GM18498 (cell line): ENCODE measurements at regions not wholly inside any gene's neighbourhood (a gene's known extent, or its start where the extent isn't known, plus 50 kb on each side); places are given as distances from the start of the nearest gene placed in this dataset.
"Not testable (repeated sequence)": the region's sequence is repeated elsewhere in the genome, so short reads cannot be mapped to it uniquely, and the experiment has no call there.

Experiments
- ATAC-seq: cut with Tn5 transposase; IDR thresholded peaks from one replicate; pipeline ENCODE4 v1.9.1; 2021; ENCODE audit warnings: mild to moderate bottlenecking, moderate library complexity; ENCODE audit not compliant: unreplicated experiment

GRCh38 chr13:85141401-85141800 is 657.8 kb downstream of the SLITRK6 start:
- ATAC-seq = no peak

DNA sequence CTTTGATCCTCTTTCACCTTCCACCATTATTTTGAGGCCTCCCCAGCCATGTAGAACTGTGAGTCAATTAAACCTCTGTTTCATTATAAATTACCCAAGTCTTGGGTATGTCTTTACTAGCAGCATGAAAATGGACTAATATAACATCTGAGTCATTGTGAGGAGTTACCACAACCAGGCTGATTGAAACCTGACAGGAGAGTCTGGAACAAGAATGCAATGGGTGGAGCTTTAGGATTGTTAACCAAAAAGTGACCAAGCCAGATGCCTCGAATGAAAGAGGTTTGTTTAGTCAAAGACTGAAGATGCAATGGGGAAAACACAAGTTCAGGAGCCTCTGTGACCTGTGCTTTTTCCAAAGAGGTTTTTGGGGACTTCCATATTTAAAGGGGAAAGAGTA is 659.0 kb downstream of the SLITRK6 start:
- ATAC-seq = no peak

DNA sequence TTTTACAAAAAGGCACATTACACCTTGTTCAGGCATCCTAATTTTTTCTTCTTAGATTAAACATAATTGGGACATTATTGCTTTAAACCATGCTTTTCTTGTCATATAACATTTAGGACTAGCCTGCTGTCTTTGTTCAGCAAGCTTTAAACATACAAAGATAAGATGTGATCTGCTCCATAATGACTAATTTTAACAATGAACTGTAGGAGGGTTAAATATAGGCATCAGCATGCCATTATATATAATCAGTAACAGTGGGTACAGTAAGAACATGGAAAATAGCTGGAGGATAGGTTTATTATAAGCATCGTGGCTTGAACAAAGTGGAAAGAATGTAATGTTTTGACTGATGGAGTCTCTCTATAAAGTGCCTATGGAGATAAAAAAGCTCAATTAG is 661.7 kb downstream of the SLITRK6 start:
- ATAC-seq = no peak

GRCh38 chr13:85132986-85133385 is 666.2 kb downstream of the SLITRK6 start:
- ATAC-seq = no peak

DNA sequence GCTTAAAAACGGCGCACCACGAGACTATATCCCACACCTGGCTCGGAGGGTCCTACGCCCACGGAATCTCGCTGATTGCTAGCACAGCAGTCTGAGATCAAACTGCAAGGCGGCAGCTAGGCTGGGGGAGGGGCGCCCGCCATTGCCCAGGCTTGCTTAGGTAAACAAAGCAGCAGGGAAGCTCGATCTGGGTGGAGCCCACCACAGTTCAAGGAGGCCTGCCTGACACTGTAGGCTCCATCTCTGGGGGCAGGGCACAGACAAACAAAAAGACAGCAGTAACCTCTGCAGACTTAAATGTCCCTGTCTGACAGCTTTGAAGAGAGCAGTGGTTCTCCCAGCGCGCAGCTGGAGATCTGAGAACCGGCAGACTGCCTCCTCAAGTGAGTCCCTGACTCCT is 675.7 kb downstream of the SLITRK6 start:
- ATAC-seq = not testable (repeated sequence)

DNA sequence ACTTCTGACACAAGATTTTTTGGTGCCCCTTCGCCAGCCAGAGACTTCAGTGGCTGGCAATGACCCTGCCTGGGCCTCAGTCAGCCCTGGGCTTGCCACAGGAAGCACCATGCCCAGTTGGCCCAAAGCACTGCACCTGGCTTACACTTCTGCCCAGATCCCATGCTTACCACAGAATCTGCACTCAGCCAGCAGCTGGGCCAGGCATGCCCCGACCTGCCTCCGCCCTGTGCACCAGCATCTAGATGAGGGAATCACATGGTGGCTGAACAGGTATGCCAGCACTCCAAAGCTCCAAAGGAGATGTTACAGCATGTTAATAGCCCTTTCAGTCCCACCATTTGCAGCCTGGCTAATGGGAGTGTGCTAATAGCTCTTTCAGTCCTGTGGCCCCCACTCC is 690.9 kb downstream of the SLITRK6 start:
- ATAC-seq = no peak

GRCh38 chr13:85099245-85099644 is 700.0 kb downstream of the SLITRK6 start:
- no peak for ATAC-seq

DNA sequence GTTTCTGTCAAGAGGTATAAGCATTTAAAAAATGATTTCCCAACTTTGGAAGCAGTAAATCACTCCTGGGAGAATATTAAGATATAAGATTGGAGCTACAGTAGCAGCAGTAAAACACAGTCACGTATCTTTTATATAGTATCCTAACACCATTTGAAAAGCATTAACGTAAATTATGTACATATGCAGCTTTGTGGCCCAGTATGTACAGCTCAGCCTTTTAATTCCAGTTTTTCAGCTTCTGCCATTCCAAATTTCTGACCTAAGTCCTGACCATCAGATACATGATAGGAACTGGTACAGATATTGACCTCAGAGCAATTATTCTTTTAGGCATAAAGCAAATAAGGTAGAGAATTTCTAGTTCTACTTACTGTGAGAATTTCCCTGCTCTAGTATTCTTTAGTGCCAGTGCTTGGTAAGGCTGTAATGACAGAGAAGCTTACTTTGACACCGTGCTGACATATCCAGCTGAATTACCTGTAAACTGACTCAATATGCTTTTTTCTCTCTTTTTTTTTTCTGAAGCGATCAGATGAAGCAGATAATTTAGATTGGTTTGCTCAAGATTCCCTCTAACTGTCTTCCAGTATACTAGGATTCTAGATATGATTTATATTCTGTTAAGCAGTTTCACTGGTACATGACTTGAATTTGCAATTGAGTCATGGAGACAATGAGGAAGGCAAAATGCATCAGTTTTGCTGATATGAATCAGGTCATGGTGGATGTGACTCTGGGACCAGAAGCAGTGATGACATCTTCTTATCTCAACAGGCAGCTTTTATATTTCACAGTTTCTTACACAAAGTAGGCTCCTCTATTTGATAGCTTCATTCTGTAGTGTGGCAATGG is 703.6 kb downstream of the SLITRK6 start:
- no peak for ATAC-seq

DNA sequence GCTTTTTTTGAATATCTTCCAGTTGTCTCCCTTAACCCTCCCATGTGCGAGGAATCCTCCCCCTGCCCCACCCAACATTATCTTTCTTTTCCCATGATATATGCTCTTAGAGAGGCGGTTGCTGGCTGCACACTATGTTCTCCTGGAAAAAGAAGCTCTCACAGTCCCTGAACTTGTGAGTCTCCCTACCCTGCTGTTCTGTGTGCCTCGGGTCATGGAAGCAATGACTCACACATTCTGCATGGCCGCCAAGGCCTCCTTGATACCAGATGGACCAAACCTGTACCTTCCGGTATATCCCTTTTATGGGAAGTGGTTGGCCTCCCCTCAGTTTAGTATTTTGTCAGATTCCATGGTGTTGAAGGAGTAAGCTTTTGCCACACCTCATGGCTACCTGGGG is 705.4 kb downstream of the SLITRK6 start:
- ATAC-seq = no peak

DNA sequence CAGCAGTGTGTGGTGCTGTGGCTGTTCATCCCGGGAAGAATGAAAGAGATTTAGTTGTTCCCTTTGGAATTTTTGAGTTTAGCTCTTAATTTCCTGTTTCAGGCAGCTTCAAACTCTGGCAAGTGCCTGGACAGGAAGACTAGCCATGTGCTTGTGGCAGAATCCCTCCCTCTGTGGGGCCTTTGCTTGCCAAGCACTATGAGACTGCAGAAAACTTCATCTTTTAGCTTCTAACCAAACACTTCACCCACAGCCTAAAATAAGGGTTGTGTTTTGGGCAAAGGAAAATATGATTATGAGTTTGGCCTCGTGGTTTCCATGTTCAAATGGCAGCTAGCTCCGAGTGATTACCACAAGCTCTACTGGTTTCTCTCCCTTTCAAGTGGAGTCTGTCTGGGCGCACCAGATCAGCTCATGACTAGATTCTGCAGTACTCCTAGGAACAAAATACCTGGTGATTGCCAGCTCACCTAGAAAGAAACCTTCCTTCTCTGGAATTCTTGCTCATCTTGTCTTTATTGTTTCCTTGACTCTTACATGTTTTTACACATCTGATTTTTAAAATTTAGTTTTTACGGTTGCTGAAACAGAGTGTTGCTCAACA is 707.5 kb downstream of the SLITRK6 start:
- no peak for ATAC-seq

GRCh38 chr13:85089186-85089585 is 710.0 kb downstream of the SLITRK6 start:
- ATAC-seq = no peak

DNA sequence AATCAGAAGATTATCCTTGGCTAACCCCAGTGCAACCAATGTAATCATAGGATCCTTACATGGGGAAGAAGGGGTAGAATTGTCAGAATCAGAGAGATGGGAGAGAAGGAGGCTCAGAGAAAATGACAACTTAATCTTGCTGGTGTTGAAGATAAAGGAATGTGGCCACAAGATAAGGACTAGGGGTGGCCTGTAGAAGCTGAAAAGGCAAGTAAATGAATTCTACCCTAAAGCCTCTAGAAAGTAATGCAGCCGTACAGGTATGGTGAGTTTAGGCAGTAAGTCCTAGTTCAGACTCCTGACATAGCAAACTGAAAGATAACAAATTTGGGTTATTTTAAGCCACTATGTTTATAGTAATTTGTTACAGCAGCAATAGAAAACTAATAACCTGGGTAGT is 718.5 kb downstream of the SLITRK6 start:
- no peak for ATAC-seq

DNA sequence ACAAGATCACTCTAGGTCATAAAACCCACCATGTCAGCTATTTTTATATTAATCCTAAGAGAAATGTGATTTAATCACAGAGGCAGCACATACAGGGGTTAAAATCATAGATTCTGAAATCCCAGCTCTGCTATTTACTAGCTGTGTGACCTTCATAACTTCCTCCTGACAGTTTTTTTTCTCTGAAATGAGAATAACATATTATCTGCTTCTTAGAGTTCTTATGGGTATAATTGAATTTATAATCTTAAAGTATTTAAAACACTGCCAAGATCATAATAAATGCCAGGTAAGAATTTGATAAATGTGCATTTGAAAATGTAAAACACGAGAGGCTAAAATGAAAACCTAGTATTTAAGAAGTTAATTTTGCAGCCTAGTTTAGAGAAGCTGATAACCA is 722.9 kb downstream of the SLITRK6 start:
- ATAC-seq = no peak

DNA sequence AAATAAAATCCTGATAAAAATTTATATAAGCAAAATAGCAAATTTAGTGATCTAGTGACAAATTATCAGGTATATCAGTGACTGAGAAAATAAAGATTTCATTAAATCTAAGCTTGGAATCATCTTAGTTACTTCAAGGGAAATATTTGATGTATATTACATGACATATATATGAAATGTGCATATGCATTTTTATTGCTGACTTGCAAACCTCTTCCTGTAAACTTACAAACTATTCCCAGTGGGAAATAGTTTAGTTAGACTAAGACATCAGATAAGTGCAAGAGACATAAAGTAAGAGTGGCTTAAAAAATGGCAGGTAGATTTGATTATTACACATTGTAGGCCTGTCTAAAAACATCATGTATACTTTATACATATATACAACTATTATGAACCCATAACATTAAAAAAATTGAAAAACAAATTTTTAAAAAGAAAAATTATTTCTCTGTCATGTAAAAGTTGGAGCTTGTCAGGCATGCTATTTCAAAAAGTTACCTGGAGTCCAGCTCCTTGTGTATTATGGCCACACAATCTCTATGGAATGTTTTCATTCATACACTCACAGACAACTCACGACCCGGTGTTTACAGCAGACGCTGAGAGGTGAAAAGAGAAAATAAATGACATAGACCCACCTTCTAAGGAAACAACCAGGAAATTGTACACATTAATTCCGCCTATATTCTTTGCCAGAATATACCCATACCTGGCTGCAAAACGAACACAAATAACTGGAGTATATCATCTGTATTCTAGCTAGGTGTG is 724.5 kb downstream of the SLITRK6 start:
- ATAC-seq = no peak

DNA sequence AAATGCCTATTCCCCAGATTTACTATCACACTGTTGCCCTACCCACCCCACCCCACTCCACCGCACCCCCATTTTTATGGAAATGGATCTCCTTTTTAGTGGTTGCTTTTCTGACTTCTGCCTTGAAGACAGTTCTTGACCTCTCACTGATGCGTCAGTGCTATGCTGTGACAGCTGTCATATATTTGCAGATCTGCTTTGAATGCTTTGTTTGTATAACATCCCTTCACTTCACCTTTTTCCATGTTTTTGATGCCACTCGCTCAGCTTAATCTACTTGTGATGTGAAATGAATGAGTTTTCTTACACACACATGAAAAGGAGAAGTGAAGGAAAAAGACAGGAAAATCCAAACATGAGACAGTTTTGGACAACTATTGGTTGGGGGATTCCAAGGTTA is 731.0 kb downstream of the SLITRK6 start:
- ATAC-seq = no peak

GRCh38 chr13:85040215-85040614 is 759.0 kb downstream of the SLITRK6 start:
- ATAC-seq = no peak

GRCh38 chr13:85031771-85032170 is 767.4 kb downstream of the SLITRK6 start:
- ATAC-seq = no peak

- no peak for ATAC-seq
These were observed 771.2 kb downstream of the SLITRK6 start for GRCh38 chr13:85028035-85028434.

DNA sequence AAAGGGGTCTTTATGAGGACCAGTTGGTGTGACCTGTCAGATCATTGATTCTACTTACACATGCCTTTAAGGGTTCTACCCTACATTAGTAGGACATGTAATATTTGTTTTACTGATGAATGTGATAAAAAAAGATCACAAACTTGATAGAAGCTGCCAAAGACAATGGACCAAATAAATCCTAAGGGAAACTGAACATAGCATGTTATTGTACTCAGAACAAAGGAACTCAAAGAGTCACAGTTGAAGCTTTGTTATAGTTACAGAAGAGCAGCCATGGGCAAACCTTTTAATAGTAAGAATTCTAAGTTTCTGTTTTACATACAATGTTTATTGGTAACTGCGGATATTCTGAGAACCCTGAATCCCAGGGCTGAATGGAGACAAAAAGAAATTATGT is 780.1 kb downstream of the SLITRK6 start:
- no peak for ATAC-seq

DNA sequence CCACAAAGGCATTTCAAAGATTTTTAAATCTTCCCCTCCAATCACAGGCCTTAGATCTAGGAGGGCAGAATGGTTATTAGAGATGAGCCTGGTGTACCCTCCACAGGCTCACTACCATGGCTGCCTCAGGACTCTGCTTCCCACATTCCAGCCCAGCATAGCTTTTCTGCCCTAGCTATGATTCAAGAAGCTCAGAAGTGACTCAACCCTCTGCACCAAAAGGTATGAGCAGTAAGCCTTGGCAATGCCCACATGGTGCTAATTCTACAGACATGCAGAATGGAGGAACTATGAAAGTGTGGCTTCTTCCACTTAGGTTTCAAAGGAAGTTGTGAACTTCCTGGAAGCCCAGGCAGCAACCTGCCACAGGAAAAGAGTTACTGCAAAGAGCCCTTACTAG is 786.2 kb downstream of the SLITRK6 start:
- no peak for ATAC-seq

DNA sequence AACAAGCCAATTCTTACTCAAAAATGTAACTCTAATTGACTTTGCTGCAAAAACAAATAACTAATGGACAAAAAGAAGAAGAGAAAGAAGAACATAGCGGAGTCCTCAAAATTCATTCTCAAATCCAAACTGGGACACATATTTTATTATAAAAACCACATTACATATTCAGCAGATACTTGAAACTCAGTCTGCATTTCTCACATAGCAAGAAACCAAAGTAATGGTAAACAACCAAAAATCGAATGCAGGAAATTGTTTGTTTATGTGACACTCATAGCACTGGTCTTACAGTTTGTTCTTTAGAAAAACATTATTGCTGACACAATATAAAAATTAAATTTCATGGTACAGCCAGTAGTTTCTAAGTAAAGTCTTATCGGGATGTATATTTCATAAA is 789.8 kb downstream of the SLITRK6 start:
- ATAC-seq = no peak

DNA sequence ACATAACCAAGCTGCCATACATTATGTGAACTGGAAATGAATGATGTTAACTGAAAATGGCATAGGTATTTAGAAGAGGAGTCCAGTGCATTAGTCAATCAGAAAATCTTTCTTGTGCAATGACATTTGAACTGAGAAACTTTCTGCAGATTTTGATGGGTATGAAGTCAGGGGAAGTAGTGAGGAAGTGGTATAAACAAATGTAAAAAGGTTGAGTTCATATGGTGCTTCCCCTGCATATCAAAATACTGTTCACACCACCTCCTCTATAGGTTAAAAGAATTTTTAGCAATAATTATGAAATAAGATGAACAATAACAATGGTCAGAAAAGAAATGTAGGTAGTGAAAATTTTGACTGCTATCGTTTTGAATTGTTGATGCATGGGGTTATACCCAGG is 800.0 kb downstream of the SLITRK6 start:
- no peak for ATAC-seq
